CD4-positive, alpha-beta T cell (primary cell): ENCODE measurements at regions not wholly inside any gene's neighbourhood (a gene's known extent, or its start where the extent isn't known, plus 50 kb on each side); places are given as distances from the start of the nearest gene placed in this dataset.
"Not testable (repeated sequence)": the region's sequence is repeated elsewhere in the genome, so short reads cannot be mapped to it uniquely, and the experiment has no call there.

Experiments used
- ATAC-seq: fragments of 200-7000 bp; cut with Tn5 transposase; one replicate; pipeline ENCODE4 v1.10.0; 2022; ENCODE audit warnings: mild to moderate bottlenecking; ENCODE audit not compliant: poor library complexity
- CTCF ChIA-PET: fragments of 350-600 bp; sonication (Branson Sonifier 250); formaldehyde crosslinking; loops from one replicate; lab custom pipeline; 2021; ENCODE audit warnings: antibody characterized with exemption, inconsistent platforms; lab: Charles Lee
- POLR2A ChIA-PET: fragments of 350-600 bp; sonication (Branson Sonifier 250); formaldehyde crosslinking; loops from one replicate; lab custom pipeline; 2021; ENCODE audit warnings: antibody characterized with exemption, inconsistent platforms; lab: Charles Lee
- DNase-seq, 14 experiments: peaks; one replicate each; pipeline ENCODE4 v3.0.0-alpha.2; 2013 to 2020; ENCODE audit warnings: mixed read lengths in 2 of 14
- H3K27ac ChIP-seq, 2 donors: one replicate each; pipeline versions ENCODE4 v1.5.1 to v1.7.0; 2013; ENCODE audit warnings: low read length in 2 of 2, low read depth in 1 of 2, mild to moderate bottlenecking in 1 of 2
- H3K27me3 ChIP-seq, 2 experiments: 1 replicate in 1 of 2; 2 replicates in 1 of 2; pipeline versions ENCODE4 v1.6.1 to v1.7.0; 2013; ENCODE audit warnings: low read length in 2 of 2, control low read depth in 1 of 2, mild to moderate bottlenecking in 1 of 2, moderate library complexity in 1 of 2; ENCODE audit not compliant: insufficient read depth in 2 of 2, control insufficient read depth in 1 of 2
- H3K36me3 ChIP-seq: one replicate; pipeline ENCODE4 v1.6.1; 2013; ENCODE audit warnings: low read length, control low read depth; ENCODE audit not compliant: insufficient read depth
- H3K4me1 ChIP-seq: one replicate; pipeline ENCODE4 v1.6.1; 2013; ENCODE audit warnings: low read length, control low read depth; ENCODE audit not compliant: insufficient read depth
- H3K4me3 ChIP-seq: one replicate; pipeline ENCODE4 v1.5.1; 2013; ENCODE audit warnings: mild to moderate bottlenecking, low read length, moderate library complexity
- H3K9me3 ChIP-seq, 2 experiments: 1 replicate in 1 of 2; 2 replicates in 1 of 2; pipeline versions ENCODE4 v1.6.1 to v1.7.0; 2013; ENCODE audit warnings: low read length in 2 of 2, mild to moderate bottlenecking in 2 of 2, control low read depth in 1 of 2, moderate library complexity in 1 of 2; ENCODE audit not compliant: control insufficient read depth in 1 of 2, insufficient read depth in 1 of 2
- H3K27ac Mint-ChIP-seq: one replicate; pipeline ENCODE4 v1.8.0; 2020; ENCODE audit warnings: mixed read lengths
- H3K27me3 Mint-ChIP-seq: one replicate; pipeline ENCODE4 v1.8.0; 2021; ENCODE audit warnings: mixed read lengths
- H3K36me3 Mint-ChIP-seq: one replicate; pipeline ENCODE4 v1.8.0; 2021; ENCODE audit warnings: low read depth, mixed read lengths
- H3K4me1 Mint-ChIP-seq: one replicate; pipeline ENCODE4 v1.8.0; 2021; ENCODE audit warnings: low read depth, mixed read lengths
- H3K4me3 Mint-ChIP-seq: one replicate; pipeline ENCODE4 v1.8.0; 2020; ENCODE audit warnings: mild to moderate bottlenecking, mixed read lengths
- H3K9me3 Mint-ChIP-seq: one replicate; pipeline ENCODE4 v1.8.0; 2020; ENCODE audit warnings: mixed read lengths
- intact Hi-C, 2 experiments: fragments of 100-400 bp; cut with DNase I in 1 of 2; cut with micrococcal nuclease in 1 of 2; formaldehyde crosslinking; loops; one replicate each; pipeline versions ENCODE4 v1.15.1 to v1.9.0; 2023 to 2025; cut with DNase I, micrococcal nuclease

GRCh38 chr7:63563151-63563940 is 435.3 kb upstream of the ZNF722 start:
- H3K27ac ChIP-seq, H3K27me3 Mint-ChIP-seq, H3K36me3 ChIP-seq, intact Hi-C loops, H3K36me3 Mint-ChIP-seq, H3K4me1 Mint-ChIP-seq, CTCF ChIA-PET, H3K27ac Mint-ChIP-seq, ATAC-seq, H3K27me3 ChIP-seq, POLR2A ChIA-PET, DNase-seq, H3K4me3 Mint-ChIP-seq, H3K4me1 ChIP-seq, H3K9me3 Mint-ChIP-seq, H3K4me3 ChIP-seq: not testable (repeated sequence)
- H3K9me3 ChIP-seq: peaks cover 0 to 31% of the 10 kb centered on the region in 2 experiments

- H3K9me3 Mint-ChIP-seq, H3K27me3 Mint-ChIP-seq, H3K36me3 ChIP-seq, CTCF ChIA-PET, H3K4me3 ChIP-seq, H3K36me3 Mint-ChIP-seq, H3K27ac Mint-ChIP-seq, H3K27ac ChIP-seq, H3K27me3 ChIP-seq, DNase-seq, H3K4me1 ChIP-seq, H3K4me3 Mint-ChIP-seq, ATAC-seq, POLR2A ChIA-PET, H3K4me1 Mint-ChIP-seq, intact Hi-C loops: not testable (repeated sequence)
- peaks cover 0 to 37% of the 10 kb centered on the region in 2 experiments for H3K9me3 ChIP-seq
Measured at GRCh38 chr7:63564882-63565281, 433.8 kb upstream of the ZNF722 start.

- not testable (repeated sequence) for DNase-seq
Measured at GRCh38 chr7:63566886-63567285, 431.8 kb upstream of the ZNF722 start.

GRCh38 chr7:63567636-63568035 is 431.0 kb upstream of the ZNF722 start:
- H3K4me3 ChIP-seq, H3K27ac ChIP-seq, H3K4me1 ChIP-seq, H3K36me3 ChIP-seq, H3K27me3 ChIP-seq, ATAC-seq, CTCF ChIA-PET, POLR2A ChIA-PET, H3K36me3 Mint-ChIP-seq, H3K4me3 Mint-ChIP-seq, H3K27me3 Mint-ChIP-seq, H3K27ac Mint-ChIP-seq, intact Hi-C loops, H3K4me1 Mint-ChIP-seq, DNase-seq, H3K9me3 Mint-ChIP-seq: not testable (repeated sequence)
- peaks cover 0 to 45% of the 10 kb centered on the region in 2 experiments for H3K9me3 ChIP-seq

More at GRCh38 chr7:63566886-63567285, 431.8 kb upstream of the ZNF722 start:
- H3K27me3 Mint-ChIP-seq, H3K4me3 ChIP-seq, H3K4me3 Mint-ChIP-seq, POLR2A ChIA-PET, H3K27me3 ChIP-seq, CTCF ChIA-PET, intact Hi-C loops, H3K9me3 Mint-ChIP-seq, ATAC-seq, H3K27ac Mint-ChIP-seq, H3K36me3 Mint-ChIP-seq, H3K36me3 ChIP-seq, H3K27ac ChIP-seq, H3K4me1 Mint-ChIP-seq, H3K4me1 ChIP-seq: not testable (repeated sequence)
- peaks cover 0 to 40% of the 10 kb centered on the region in 2 experiments for H3K9me3 ChIP-seq

- H3K4me3 Mint-ChIP-seq, H3K27me3 ChIP-seq, H3K36me3 ChIP-seq, H3K4me1 ChIP-seq, DNase-seq, H3K27me3 Mint-ChIP-seq, CTCF ChIA-PET, intact Hi-C loops, H3K36me3 Mint-ChIP-seq, POLR2A ChIA-PET, H3K27ac ChIP-seq, H3K27ac Mint-ChIP-seq, ATAC-seq, H3K4me3 ChIP-seq, H3K4me1 Mint-ChIP-seq, H3K9me3 Mint-ChIP-seq: not testable (repeated sequence)
- H3K9me3 ChIP-seq: peaks cover 0 to 44% of the 10 kb centered on the region in 2 experiments
Measured at GRCh38 chr7:63568571-63569313, 429.9 kb upstream of the ZNF722 start.

GRCh38 chr7:63570386-63571115 is 428.1 kb upstream of the ZNF722 start:
- H3K36me3 ChIP-seq, H3K27ac Mint-ChIP-seq, H3K27me3 Mint-ChIP-seq: not testable (repeated sequence)

More at GRCh38 chr7:63570386-63571115, 428.1 kb upstream of the ZNF722 start:
- H3K4me3 Mint-ChIP-seq, H3K4me3 ChIP-seq, CTCF ChIA-PET, intact Hi-C loops, H3K27me3 ChIP-seq, H3K36me3 Mint-ChIP-seq, H3K9me3 Mint-ChIP-seq, H3K4me1 ChIP-seq, DNase-seq, H3K27ac ChIP-seq, H3K4me1 Mint-ChIP-seq, ATAC-seq, POLR2A ChIA-PET: not testable (repeated sequence)
- peaks cover 0 to 47% of the 10 kb centered on the region in 2 experiments for H3K9me3 ChIP-seq
